Activated T-helper 1 cell treated with anti-CD3 and anti-CD28 coated beads, Interleukin-2, amount 50 U/mL, for 16 hours (primary cell): ENCODE measurements at regions not wholly inside any gene's neighbourhood (a gene's known extent, or its start where the extent isn't known, plus 50 kb on each side); places are given as distances from the start of the nearest gene placed in this dataset.
"Not testable (repeated sequence)": the region's sequence is repeated elsewhere in the genome, so short reads cannot be mapped to it uniquely, and the experiment has no call there.

Source experiments
- DNase-seq, 2 donors: peaks; one replicate each; pipeline ENCODE4 v3.0.0-alpha.2; 2020; ENCODE audit warnings: low read depth in 1 of 2, low spot score in 1 of 2

GRCh38 chr2:16767789-16768476, 102.3 kb upstream of the CYRIA start:
- no peak for DNase-seq

DNA sequence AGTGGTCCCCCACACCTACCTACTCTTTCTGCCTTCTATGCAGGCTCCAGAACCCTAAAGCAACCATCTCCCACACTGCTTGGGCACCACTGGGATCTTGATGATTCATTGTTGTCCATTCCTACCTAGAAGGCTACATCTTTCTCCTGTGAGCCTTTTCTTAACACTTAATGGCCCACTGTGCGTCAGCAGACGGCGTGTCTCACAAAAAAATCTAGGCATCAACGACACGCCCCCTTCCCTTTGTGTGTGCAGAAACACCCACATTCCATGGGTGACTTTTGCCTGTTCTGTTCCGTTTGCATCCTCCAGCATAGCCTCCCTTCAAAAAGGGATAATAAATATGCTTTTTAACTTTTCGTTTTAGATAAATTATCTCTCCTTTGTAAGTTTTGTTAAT, 99.7 kb upstream of the CYRIA start:
- DNase-seq: no peak

DNA sequence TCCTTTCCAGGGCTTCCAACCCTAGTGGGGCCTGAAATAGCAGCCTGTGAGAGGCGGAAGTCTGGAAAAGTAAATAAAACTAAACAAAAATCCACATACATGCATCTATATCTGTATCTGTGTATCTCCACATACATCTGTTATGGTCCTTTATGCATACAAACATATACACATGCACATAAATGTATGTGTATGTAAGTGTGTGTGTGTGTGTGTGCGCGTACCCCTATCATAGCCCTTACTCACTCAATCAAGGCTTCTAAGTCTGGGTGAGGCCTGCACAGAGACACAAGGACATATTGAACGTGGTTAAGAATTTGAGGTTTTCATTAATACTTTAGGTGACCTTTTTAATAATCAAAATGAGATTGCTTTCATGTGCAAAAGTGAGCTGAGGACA, 98.9 kb upstream of the CYRIA start:
- DNase-seq: no peak

DNA sequence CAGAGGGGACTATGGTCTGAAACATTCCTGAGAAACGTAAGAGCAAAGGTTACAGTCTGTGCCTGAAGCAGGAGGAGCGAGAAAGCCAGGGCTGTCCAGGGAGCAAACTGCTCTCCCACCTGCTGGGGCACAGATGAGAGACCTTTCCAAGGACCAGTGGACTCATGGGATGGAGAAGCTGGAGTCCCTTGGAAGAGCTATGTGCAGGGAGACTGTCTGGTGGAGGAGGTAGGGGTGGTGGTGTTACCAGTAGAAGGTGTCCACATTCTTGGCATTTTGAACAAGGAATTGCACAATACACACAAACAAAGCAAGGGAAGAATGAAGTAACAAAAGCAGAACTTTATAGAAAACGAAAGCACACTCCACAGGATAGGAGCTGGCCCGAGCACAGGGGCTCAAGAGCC, 97.9 kb upstream of the CYRIA start:
- DNase-seq: no peak

- DNase-seq: no peak
Measured at GRCh38 chr2:16763056-16763455, 97.4 kb upstream of the CYRIA start.

DNA sequence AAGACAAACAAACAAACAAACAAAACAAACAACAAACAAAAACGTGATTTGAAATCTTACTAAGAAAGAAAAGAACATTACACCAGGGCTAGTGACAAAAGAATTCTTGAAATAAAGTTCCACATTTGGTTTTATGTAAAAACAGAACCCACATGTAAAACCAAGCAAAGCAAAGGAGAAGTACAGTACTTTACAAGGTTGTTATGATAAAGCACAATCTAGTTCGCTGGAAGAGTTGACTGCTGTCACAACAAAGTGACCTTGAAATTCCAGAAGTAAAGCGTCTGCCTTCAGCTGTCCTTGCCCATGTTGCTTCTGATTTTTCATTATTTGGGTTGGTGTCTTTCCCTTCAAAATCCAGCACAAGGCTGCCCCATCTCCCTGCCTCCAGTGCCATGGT, 94.8 kb upstream of the CYRIA start:
- DNase-seq: no peak

DNA sequence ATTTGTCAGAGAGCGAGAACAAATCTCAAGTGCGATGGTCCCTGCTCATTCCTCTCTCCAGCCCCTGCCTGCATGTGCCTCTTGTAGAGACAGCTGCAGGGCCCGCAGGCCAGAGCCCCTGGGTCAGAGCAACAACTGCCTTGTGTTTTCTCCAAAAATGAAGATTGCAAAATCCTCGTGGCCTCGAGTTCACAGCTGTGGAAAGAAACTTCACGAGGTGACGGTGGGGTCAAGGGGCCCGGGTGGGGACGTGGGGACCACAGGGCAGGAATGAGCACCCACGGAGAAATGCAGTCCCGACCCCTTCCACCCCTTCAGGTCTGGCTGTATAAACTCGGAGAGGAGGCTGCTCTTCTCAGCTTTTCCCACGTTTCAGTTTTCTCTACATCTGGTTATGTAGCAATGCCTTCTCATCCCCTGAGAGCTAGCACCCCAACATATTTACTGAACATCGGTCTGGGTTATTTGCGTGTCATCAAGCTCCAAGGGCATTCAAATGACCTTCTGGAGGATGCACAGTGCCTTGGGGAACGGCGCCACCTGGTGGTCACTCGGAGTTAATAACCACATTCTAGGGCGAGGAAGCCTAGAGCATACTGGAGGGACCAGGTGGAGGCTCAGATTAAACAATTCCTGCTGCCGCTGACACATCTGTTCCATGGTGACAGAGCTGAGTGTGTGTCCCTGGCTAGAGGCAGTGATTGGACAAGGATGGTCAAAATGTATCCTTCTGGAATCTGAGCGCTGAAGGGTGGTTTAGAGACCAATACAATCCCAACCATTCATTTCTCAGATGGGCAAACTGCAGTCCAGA, 91.4 kb upstream of the CYRIA start:
- peak; percentile 14 to 19 for DNase-seq

GRCh38 chr2:16755442-16755841, 89.8 kb upstream of the CYRIA start:
- no peak for DNase-seq

GRCh38 chr2:16753025-16753424, 87.4 kb upstream of the CYRIA start:
- DNase-seq: not testable (repeated sequence)

DNA sequence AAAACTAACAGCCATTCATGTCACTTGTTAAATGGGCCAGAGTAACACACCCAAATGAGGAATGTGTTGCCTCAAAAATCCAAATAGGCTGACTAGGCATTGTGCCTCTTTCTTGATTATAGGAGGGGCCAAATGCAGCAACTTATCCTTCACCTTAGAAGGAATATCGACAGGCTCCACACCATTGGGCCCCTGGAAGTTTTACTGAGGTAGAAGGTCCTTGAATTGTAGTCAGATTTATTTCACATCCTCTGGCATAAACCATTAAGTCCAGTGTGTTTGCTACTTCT, 85.2 kb upstream of the CYRIA start:
- not testable (repeated sequence) for DNase-seq

GRCh38 chr2:16750175-16750924, 84.7 kb upstream of the CYRIA start:
- DNase-seq: no peak

- DNase-seq: not testable (repeated sequence)
Measured at GRCh38 chr2:16748511-16749266, 83.1 kb upstream of the CYRIA start.

DNA sequence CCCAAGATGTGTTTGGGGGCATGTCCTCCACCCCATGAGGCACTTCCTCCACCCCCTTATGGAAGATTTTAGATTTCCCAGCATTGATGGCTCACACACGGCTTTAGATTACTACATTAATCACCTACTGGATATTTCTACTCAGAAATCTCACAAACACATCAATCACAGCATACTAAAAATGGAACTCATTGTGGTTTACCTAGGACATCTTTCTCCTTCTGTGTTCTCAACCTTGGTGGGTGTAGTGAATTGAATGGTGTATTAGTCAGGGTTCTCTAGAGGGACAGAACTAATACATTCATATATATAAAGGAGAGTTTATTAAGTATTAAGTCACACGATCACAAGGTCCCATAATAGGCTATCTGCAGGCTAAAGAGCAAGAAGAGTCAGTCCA, 82.1 kb upstream of the CYRIA start:
- DNase-seq: no peak

GRCh38 chr2:16747257-16747656, 81.6 kb upstream of the CYRIA start:
- DNase-seq: no peak

GRCh38 chr2:16746833-16747232, 81.2 kb upstream of the CYRIA start:
- DNase-seq: no peak

DNA sequence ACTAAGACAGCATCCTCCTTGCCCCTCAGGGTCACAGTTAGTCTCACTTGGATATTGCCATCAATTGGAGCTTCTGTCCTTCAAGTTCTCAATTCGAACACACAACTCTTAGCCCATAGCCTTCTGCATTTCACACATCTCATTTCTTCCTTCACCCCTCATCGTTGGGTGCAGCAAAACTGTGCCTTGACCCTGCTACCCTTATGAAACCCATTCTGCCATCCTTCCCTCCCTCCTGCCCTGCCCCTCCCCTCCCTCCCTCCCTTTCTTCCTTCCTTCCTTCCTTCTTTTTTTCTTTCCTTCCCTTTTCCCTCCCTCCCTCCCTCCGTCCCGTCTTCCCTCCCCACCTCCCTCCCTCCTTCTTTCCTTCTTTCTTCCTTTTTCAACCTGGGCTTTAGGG, 80.7 kb upstream of the CYRIA start:
- no peak for DNase-seq

DNA sequence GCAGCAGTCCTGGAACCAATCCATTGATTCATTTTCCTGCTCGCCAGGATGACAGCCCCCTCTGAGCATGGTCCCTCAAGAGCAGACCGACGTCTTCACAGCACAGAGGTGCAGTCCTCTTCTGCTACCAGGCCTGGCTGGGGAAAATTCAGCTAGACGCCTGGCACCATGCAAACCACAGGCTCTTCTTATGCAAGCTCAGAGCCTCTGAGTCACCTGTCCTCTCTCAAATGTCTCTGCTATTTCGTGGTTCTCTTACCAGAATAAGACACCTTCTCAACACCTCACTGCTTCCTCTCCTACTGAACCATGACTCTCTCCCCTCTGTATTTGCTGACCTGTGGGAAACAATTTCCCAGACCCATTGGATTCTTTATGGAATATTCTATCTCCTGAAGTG, 79.8 kb upstream of the CYRIA start:
- DNase-seq: no peak

GRCh38 chr2:16744521-16744920, 78.9 kb upstream of the CYRIA start:
- DNase-seq: no peak

DNA sequence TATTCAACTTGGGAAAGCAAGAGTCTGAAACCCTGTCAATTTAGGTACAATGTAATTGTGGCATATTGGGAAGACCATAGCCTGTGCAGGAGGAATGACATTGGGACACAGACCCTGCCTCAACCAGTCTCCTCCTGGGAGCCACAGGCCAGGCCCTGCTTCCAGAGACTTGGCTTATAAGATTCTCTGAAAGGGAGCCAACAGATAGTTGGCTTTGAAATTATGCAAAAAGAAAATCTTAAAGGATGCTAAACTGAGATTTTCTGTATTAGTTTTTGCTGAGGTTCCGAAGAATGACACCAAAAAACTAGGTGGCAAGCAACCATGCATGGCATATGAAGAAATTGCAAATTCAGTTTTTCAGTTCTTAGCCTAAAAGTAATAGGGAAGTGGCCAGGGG, 76.4 kb upstream of the CYRIA start:
- DNase-seq: no peak

DNA sequence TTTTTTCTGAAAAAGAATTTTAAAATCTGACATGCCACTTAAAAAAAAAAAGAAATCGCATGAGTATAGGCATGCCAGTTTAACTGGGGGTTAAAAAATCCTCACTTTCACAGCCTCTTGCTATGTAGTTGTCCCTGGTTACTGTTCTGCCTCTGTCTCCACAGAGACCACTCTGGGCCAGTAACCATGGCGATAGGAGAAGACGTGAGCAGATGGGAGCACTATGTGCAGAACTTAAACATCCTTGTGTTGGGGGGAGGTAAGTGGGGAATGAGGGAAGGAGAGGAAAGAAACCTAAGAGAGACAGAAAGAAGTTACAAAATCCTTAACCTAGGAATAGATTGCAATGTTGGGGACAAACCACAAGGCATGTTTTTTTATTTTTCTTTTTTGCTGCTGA, 75.9 kb upstream of the CYRIA start:
- no peak for DNase-seq

- DNase-seq: no peak
Measured at GRCh38 chr2:16739778-16740581, 74.3 kb upstream of the CYRIA start.
